Left hindlimb (tissue), 1 donor: ENCODE measurements at regions not wholly inside any gene's neighbourhood (a gene's known extent, or its start where the extent isn't known, plus 50 kb on each side); places are given as distances from the start of the nearest gene placed in this dataset.
"Not testable (repeated sequence)": the region's sequence is repeated elsewhere in the genome, so short reads cannot be mapped to it uniquely, and the experiment has no call there.

Experiments
- DNase-seq: peaks from one replicate; pipeline ENCODE4 v3.0.0-alpha.2; 2018

GRCh38 chr5:134471858-134472449, 53.5 kb upstream of the JADE2 start:
- DNase-seq, result not testable (repeated sequence)

- DNase-seq, result no peak
Measured at GRCh38 chr5:134468921-134469400, 56.5 kb upstream of the JADE2 start.

DNA sequence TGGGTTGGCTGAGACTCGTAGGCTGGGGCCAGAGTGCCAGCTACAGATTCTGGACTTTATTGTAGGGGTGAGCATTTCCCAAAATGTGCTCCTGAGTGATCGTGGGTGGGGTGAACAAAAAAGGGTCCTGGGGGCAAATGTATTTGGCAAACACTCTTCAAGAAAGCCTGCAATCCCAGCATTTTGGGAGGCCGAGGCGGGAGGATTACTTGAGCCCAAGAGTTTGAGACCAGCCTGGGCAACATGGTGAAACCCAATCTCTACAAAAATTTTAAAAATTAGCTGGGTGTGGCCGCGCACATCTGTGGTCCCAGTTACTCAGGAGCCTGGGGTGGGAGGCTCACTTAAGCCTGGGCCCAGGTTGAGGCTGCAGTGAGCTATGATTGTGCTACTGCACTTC, 55.5 kb upstream of the CDKN2AIPNL start:
- DNase-seq, result no peak

GRCh38 chr5:134466241-134467069, 54.8 kb upstream of the CDKN2AIPNL start:
- peak; percentile 77 for DNase-seq

- peak; percentile 79 for DNase-seq
Measured at GRCh38 chr5:134465816-134466240, 54.1 kb upstream of the CDKN2AIPNL start.

DNA sequence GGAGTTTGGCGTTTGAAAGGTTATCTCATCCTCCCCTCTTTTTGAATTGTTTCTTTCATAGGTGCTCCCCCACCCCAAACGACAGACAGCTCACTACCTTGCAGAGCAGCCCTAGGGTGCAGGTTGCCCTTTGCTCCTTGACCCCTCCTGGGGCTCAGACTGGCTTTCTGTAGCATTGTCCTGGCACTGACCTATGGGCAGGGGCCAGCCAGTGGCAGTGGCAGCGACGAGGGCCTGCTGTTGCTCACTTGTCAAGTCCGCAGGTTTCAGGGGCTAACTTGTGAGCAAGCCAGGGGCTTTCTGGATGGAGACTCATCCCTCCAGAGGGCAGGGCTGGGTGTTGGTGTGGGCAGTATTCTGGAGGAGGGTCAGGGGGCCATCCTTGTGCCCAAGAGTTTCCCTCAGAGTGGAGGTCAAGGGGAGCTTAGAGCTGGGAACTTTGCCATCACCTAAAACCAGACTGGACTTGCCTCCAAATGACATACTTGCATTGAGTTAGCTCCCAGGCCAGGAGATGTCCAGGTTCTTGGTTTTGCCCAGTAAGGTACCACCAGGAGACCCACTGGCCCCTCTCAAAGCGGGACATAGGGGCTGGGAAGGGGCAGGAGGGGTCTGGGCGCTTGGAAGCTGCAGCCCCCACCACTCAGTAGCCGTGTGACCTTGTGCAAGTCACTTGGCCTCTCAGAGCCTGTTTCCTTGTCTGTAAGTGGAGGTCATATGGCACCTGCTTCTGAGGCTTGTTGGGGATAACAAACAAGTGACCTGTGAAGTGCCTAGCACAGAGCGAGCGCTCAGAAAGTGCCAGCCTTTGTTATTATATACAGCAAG, 53.5 kb upstream of the CDKN2AIPNL start:
- DNase-seq, result no peak

DNA sequence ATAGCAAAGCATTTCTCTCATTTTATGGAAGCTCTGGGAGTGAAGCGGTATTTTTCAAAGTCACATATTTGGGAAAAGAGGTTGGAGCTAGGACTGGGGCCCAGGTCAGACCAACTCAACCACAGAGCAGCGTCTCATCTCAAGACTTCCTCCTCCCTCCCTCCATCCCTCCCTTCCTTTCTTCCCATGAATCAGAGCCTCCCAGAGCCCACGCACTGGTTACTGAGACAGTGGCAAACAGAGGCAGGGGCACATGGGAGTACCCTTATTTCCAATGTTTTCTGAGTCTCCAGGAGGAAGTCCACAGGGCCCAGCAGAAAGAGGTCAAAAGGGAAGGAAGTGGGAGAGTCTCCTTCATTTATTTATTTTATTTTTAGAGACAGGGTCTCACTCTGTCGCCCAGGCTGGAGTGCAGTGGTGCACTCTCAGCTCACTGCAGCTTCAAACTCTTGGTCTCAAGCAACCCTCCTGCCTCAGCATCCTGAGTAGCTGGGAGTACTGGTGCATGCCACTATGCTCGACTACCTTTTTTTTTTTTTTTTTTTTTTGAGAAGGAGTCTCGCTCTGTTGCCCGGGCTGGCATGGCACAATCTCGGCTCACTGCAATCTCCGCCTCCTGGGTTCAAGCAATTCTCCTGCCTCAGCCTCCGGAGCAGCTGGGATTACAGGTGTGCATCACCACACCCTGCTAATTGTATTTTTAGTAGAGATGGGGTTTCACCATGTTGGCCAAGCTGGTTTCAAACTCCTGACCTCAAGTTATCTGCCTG, 52.5 kb upstream of the CDKN2AIPNL start:
- DNase-seq, result no peak

DNA sequence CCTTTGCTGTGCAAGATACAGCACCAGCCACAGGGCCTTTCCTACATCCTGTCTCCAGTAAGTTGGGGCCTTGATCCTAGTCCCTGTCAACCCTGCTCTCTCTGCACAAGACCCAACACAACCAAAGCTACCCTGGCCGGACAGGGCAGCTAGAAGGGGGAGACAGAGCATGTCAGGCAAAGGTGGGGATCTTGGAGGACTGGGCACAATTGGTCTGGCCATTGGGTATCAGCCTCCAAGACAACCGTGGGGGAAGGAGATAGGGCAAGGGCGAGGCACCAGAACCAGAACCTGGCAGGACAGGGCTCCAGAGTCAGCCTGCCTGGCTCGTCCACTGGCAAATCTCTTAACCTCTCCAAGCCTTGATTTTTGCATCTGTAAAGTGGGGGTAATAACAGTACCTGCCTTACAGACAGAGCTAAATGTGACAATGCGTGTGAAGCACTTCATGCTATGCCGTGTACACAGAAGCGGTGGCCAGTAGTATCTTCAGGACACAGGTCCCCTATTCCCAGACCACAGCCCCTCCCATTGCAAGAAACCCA, 51.6 kb upstream of the CDKN2AIPNL start:
- DNase-seq, result no peak

GRCh38 chr5:134462761-134463160, 51.1 kb upstream of the CDKN2AIPNL start:
- DNase-seq, result no peak

DNA sequence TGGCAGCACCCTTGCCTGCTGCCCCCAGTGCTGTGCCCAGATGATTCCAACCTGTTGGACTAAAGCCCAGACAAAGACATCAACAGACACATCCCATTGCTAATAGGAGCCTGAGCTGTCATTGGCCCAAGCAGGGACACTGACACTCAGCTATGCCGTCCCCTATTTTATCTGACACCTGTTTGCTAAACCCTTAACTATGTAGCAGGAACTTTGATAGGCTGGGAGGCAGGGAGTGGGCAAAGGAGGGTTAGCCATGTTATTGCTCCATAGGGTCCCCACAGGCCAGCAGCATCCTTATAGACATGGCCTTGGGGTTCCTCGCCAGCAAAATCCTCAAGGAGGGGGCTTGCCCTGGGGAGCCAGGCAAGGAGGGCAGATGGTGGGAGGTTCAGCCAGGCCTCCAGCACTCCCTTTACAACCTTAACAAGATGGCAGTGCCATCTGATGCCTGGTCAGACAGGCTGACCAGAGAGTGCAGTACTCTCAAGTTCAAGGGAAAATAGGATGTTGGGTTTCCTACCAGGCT, 50.4 kb upstream of the CDKN2AIPNL start:
- DNase-seq, result no peak
